Peyer's patch (tissue), 4 donors: ENCODE measurements at regions not wholly inside any gene's neighbourhood (a gene's known extent, or its start where the extent isn't known, plus 50 kb on each side); places are given as distances from the start of the nearest gene placed in this dataset.

Experiments used
- DNase-seq, 3 donors: peaks; one replicate each; pipeline ENCODE4 v3.0.0-alpha.2; 2017 to 2019
- H3K27ac ChIP-seq, 4 donors: fragments of 200-600 bp; sonication (generic); one replicate each; pipeline ENCODE4 v1.5.1; 2016 to 2019
- H3K27me3 ChIP-seq, 2 donors: fragments of 200-600 bp; sonication (generic); one replicate each; pipeline ENCODE4 v1.5.1; 2019
- H3K36me3 ChIP-seq, 3 donors: fragments of 200-600 bp; sonication (generic); one replicate each; pipeline ENCODE4 v1.5.1; 2016 to 2019
- H3K4me1 ChIP-seq, 4 donors: fragments of 200-600 bp; sonication (generic); one replicate each; pipeline ENCODE4 v1.5.1; 2016 to 2019
- H3K4me3 ChIP-seq, 4 donors: fragments of 200-600 bp; sonication (generic); 1 replicate in 3 of 4; 2 replicates in 1 of 4; pipeline ENCODE4 v1.5.1; 2016 to 2019; ENCODE audit warnings: mild to moderate bottlenecking in 1 of 4
- H3K9me3 ChIP-seq, 4 donors: fragments of 200-600 bp; sonication (generic); one replicate each; pipeline ENCODE4 v1.5.1; 2016 to 2019; ENCODE audit warnings: mild to moderate bottlenecking in 1 of 4
- POLR2A ChIP-seq, 2 donors: fragments of 450-650 bp; IDR thresholded peaks; one replicate each; pipeline ENCODE4 v1.5.1; 2017; ENCODE audit warnings: antibody characterized with exemption in 2 of 2, mild to moderate bottlenecking in 2 of 2, moderate library complexity in 2 of 2
- TF ChIP-seq, protein P1 (sequence below), 6 experiments: fragments of 450-650 bp in 4 of 6; fragments of 200-600 bp in 2 of 6; sonication (generic) in 1 of 6; IDR thresholded peaks; one replicate each; pipeline ENCODE4 v1.5.1; 2017 to 2019; ENCODE audit warnings: antibody characterized with exemption in 6 of 6, mild to moderate bottlenecking in 3 of 6, moderate library complexity in 1 of 6

DNA sequence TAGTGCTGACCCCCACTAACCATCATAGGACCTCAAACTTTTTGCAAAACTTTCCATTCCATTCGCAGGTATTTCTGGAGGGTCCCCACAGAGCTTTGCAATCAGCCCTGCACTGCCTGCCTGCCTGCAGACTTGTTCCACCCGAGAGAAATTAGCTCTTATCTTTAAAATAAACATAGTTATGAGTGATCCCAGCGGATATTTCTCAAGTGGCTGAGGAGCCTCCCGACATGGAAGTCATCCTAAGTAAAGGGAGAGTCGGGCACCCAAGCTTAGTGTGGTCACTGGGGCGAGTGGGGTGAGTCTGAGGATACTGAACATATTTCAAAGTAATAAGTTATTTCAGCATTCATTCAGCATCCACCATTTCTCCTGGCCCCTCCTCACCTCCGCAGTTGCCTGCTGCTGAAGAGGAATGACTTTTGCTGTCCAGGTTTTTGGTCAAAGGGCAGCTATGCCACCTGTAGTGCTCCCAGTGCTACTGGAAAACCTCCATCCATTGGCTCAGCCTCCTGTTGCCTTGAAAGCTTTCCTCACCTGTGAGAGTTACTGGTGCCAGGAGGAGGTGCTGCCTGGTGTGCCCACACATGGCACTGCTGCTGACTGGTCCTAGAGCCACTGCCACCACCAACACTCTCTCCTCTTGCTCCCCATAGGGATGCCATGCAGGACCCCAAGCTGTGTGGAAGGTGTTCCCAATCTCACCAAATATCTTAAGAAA is 89.7 kb upstream of the PCSK1 start:
- no peaks in the 10 kb centered on the region for H3K9me3 ChIP-seq
- no peaks in the 10 kb centered on the region for H3K36me3 ChIP-seq
- DNase-seq = no peak
- no peak overlapping the region for H3K27ac ChIP-seq
- H3K4me1 ChIP-seq = no peaks in the 10 kb centered on the region
- no peaks in the 10 kb centered on the region for H3K27me3 ChIP-seq
- H3K4me3 ChIP-seq = no peak overlapping the region
- TF ChIP-seq POLR2A (IDR thresholded peaks at IDR 0.05) = no peak
- TF ChIP-seq, protein P1, sequence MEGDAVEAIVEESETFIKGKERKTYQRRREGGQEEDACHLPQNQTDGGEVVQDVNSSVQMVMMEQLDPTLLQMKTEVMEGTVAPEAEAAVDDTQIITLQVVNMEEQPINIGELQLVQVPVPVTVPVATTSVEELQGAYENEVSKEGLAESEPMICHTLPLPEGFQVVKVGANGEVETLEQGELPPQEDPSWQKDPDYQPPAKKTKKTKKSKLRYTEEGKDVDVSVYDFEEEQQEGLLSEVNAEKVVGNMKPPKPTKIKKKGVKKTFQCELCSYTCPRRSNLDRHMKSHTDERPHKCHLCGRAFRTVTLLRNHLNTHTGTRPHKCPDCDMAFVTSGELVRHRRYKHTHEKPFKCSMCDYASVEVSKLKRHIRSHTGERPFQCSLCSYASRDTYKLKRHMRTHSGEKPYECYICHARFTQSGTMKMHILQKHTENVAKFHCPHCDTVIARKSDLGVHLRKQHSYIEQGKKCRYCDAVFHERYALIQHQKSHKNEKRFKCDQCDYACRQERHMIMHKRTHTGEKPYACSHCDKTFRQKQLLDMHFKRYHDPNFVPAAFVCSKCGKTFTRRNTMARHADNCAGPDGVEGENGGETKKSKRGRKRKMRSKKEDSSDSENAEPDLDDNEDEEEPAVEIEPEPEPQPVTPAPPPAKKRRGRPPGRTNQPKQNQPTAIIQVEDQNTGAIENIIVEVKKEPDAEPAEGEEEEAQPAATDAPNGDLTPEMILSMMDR (IDR thresholded peaks at IDR 0.05) = no peak

DNA sequence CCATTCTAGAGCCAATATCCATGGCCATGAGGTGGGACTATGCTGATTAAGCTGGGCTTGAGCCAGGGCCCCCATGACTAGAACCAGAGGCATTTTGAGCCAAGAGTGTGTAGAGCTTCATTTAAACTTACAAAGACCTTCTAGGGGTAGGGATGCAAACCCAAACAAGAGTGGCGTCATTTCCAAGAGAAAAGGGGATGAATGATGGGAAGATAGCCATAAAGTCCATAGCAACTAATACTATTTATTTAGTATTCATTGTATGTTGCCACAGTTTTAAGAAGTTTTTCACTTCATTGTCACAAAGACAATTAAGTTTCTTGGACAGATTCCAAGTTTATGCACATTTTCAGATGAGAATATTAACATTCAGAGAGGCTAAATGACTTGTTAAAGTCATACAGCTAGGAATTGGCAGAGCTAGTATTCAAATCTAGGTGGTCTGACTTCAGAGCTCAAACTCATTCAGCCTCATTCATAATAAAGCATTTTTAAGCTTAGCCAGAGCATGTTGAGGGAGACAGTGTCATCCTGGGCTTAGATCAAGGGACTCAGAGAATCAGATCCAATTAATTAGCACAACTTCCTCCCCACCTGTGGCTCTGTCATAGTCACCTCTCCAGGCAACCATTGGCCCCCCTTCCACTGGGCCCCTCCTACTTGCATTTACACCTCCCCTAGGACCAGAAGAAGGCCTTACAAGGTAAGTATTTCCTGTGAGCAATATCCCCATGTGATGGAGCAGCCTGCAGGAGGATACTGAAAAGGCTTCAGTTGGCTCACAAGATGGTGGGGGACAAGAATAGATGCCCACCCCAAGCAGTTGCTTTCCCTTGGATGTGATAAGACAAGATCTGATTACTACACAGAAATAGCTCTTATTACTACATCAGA is 95.0 kb upstream of the PCSK1 start:
- no peaks in the 10 kb centered on the region for H3K9me3 ChIP-seq
- TF ChIP-seq POLR2A (IDR thresholded peaks at IDR 0.05) = no peak
- no peaks in the 10 kb centered on the region for H3K36me3 ChIP-seq
- no peak overlapping the region for H3K27ac ChIP-seq
- no peak overlapping the region for H3K4me3 ChIP-seq
- no peak for DNase-seq
- H3K4me1 ChIP-seq = no peaks in the 10 kb centered on the region
- H3K27me3 ChIP-seq = no peaks in the 10 kb centered on the region

DNA sequence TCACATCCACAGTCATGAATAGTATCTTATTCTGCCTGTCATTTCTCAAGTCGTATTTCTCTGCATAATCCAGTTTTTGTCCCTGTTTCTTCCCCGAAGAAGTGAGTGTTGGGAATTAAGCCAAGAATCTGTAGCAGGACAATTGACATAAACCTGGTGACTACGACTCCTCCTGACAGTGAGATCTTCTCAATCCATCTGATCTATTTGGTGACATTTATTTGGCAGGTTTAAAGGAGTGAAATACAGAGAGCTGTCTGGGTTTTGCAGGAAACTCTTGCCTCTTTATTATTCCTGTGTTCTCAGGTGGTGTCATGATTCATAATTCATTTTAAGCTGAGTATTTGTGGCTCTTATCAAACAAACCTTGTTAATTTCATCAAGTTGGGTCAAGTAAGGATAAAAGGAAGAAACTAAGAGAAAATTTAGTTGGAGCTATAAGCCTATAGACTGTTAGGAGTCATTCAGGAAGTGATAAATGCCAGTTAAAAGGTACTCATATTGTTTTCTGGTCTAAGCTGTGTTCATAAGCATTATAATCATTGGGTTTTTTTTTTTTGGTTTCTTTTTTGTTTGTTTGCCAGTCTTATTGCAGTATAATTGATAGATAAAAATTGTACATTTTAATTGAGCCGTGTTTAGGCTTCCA is 95.9 kb upstream of the PCSK1 start:
- no peak for TF ChIP-seq POLR2A (IDR thresholded peaks at IDR 0.05)
- TF ChIP-seq, protein P1 (IDR thresholded peaks at IDR 0.05) = no peak
- no peaks in the 10 kb centered on the region for H3K9me3 ChIP-seq

DNA sequence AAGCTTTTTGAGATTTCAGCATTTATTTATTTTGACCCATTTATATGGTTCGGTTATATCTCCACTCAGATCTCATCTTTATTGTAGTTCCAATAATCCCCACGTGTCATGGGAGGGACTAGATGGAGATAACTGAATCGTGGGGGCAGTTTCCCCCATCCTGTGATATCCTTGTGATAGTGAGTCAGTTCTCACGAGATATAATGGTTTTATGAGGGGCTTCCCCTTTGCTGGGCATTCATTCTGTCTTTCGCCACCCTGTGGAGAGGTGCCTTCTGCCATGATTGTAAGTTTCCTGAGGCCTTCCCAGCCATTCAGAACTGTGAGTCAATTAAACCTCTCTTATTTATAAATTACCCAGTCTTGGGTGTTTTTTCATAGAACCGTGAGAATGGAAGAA is 96.5 kb upstream of the PCSK1 start:
- no peak for DNase-seq
- H3K4me3 ChIP-seq = no peak overlapping the region
- no peak overlapping the region for H3K27ac ChIP-seq
- no peaks in the 10 kb centered on the region for H3K4me1 ChIP-seq
- no peak for TF ChIP-seq POLR2A (IDR thresholded peaks at IDR 0.05)
- H3K9me3 ChIP-seq = no peaks in the 10 kb centered on the region
- H3K36me3 ChIP-seq = no peaks in the 10 kb centered on the region
- H3K27me3 ChIP-seq = no peaks in the 10 kb centered on the region

More for the DNA sequence above, 95.9 kb upstream of the PCSK1 start:
- no peaks in the 10 kb centered on the region for H3K36me3 ChIP-seq
- no peak overlapping the region for H3K27ac ChIP-seq
- no peaks in the 10 kb centered on the region for H3K27me3 ChIP-seq
- H3K4me3 ChIP-seq = no peak overlapping the region
- DNase-seq = no peak
- H3K4me1 ChIP-seq = no peaks in the 10 kb centered on the region

DNA sequence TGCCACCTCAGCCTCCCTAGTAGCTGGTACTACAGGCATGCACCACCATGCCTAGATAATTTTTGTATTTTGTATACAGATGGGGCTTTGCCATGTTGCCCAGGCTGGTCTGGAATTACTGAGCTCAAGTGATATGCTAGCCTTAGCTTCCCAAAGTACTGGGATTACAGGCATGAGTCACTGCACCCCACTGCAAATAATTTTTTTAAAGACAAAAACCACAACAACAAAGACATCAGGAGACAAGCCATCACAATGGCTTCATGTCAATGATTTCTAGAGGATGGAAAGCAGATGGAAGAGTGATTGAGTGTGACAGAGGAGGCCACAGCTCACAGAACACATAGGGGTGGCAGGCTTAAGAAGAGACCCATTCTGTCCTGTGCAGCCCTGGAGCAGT is 97.9 kb upstream of the PCSK1 start:
- Histone ChIP-seq H3K27ac (no peak overlapping the region), H3K36me3 (no peaks in the 10 kb centered on the region), H3K4me1 (no peaks in the 10 kb centered on the region), H3K27me3 (no peaks in the 10 kb centered on the region), H3K9me3 (no peaks in the 10 kb centered on the region), H3K4me3 (no peak overlapping the region)
- no peak for TF ChIP-seq POLR2A (IDR thresholded peaks at IDR 0.05)
- TF ChIP-seq, protein P1 (IDR thresholded peaks at IDR 0.05) = no peak
- DNase-seq = no peak

DNA sequence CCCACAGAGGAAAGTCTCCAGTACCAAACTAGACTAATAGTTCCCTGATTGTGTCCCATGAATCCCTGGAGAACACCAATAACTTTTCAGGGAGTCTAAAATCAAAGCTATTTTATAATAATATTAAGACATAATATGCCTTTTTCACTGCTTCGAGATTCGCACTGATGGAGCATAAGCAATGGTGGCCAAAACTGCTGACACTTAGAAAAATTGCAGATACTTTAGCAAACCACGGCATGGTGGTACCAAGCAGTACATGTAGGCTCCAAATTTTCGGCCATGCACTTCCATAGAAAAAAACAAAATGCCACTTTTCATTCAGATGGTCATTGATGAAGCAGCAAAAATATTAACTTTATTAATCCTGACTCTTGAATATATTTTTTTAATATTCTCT is 100.3 kb upstream of the PCSK1 start:
- DNase-seq = no peak
- Histone ChIP-seq H3K4me1 (no peaks in the 10 kb centered on the region), H3K27me3 (no peaks in the 10 kb centered on the region), H3K27ac (no peak overlapping the region), H3K9me3 (no peaks in the 10 kb centered on the region), H3K4me3 (no peak overlapping the region), H3K36me3 (no peaks in the 10 kb centered on the region)
- TF ChIP-seq, protein P1 (IDR thresholded peaks at IDR 0.05) = no peak
- no peak for TF ChIP-seq POLR2A (IDR thresholded peaks at IDR 0.05)
